ENCODE measurements at regions not wholly inside any gene's neighbourhood (a gene's known extent, or its start where the extent isn't known, plus 50 kb on each side); places are given as distances from the start of the nearest gene placed in this dataset.

GRCh38 chr22:27650572-27650971 is 151.0 kb downstream of the MN1 start:
- no peak for TF ChIP-seq EZH2 (IDR thresholded peaks at IDR 0.05; ENCODE audit: low read length)
- TF ChIP-seq, protein P1, sequence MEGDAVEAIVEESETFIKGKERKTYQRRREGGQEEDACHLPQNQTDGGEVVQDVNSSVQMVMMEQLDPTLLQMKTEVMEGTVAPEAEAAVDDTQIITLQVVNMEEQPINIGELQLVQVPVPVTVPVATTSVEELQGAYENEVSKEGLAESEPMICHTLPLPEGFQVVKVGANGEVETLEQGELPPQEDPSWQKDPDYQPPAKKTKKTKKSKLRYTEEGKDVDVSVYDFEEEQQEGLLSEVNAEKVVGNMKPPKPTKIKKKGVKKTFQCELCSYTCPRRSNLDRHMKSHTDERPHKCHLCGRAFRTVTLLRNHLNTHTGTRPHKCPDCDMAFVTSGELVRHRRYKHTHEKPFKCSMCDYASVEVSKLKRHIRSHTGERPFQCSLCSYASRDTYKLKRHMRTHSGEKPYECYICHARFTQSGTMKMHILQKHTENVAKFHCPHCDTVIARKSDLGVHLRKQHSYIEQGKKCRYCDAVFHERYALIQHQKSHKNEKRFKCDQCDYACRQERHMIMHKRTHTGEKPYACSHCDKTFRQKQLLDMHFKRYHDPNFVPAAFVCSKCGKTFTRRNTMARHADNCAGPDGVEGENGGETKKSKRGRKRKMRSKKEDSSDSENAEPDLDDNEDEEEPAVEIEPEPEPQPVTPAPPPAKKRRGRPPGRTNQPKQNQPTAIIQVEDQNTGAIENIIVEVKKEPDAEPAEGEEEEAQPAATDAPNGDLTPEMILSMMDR (optimal IDR thresholded peaks at IDR 0.05 in 1 of 3, IDR thresholded peaks at IDR 0.05 in 1 of 3, conservative IDR thresholded peaks at IDR 0.05 in 1 of 3; ENCODE audit: extremely low read depth in 1 of 3, insufficient read depth in 2 of 3, low read length in 3 of 3), result no peak

All from keratinocyte (primary cell).